PC-3 (cell line): ENCODE measurements at regions not wholly inside any gene's neighbourhood (a gene's known extent, or its start where the extent isn't known, plus 50 kb on each side); places are given as distances from the start of the nearest gene placed in this dataset.

ENCODE experiments used
- ATAC-seq: fragments of 200-7000 bp; cut with Tn5 transposase; 2 replicates; pipeline ENCODE4 v1.9.1; 2020; ENCODE audit warnings: mild to moderate bottlenecking, moderate library complexity
- BruUV-seq: library from RNA; stranded (reverse); fragments of 400-500 nt; replicated peaks from 2 replicates; lab custom pipeline; 2021; lab: Mats Ljungman, UMichigan
- CTCF ChIA-PET: fragments of 300-600 bp; sonication (Branson Sonifier 250); formaldehyde crosslinking; loops from one replicate; lab custom pipeline; 2022; ENCODE audit warnings: antibody characterized with exemption; lab: Charles Lee
- POLR2A ChIA-PET: fragments of 300-600 bp; sonication (Branson Sonifier 250); formaldehyde crosslinking; loops from one replicate; lab custom pipeline; 2022; ENCODE audit warnings: antibody characterized with exemption; ENCODE audit not compliant: unreplicated experiment; lab: Charles Lee
- DNase-seq: peaks from one replicate; pipeline ENCODE4 v3.0.0-alpha.2; 2015
- H2AFZ ChIP-seq: fragments of 300-600 bp; sonication (generic); 2 replicates; pipeline ENCODE4 v1.6.0; 2016; ENCODE audit warnings: antibody characterized with exemption, low read length
- H3F3A ChIP-seq: fragments of 300-600 bp; sonication (generic); one replicate; pipeline ENCODE4 v1.6.0; 2017; ENCODE audit warnings: antibody characterized with exemption, low read length, control low read depth, mild to moderate bottlenecking; ENCODE audit not compliant: unreplicated experiment
- H3K27ac ChIP-seq: fragments of 300-600 bp; sonication (generic); 2 replicates; pipeline ENCODE4 v1.5.1; 2016; ENCODE audit warnings: mild to moderate bottlenecking, low read length
- H3K27me3 ChIP-seq: fragments of 300-600 bp; sonication (generic); 2 replicates; pipeline ENCODE4 v1.6.1; 2016; ENCODE audit warnings: low read length, mixed read lengths
- H3K36me3 ChIP-seq: fragments of 300-600 bp; sonication (generic); 2 replicates; pipeline ENCODE4 v1.6.1; 2016; ENCODE audit warnings: low read depth, mixed run types, low read length, mixed read lengths
- H3K4me1 ChIP-seq: fragments of 300-600 bp; sonication (generic); 2 replicates; pipeline ENCODE4 v1.5.1; 2016; ENCODE audit warnings: low read length; ENCODE audit not compliant: insufficient read depth
- H3K4me2 ChIP-seq: fragments of 300-600 bp; sonication (generic); 2 replicates; pipeline ENCODE4 v1.6.0; 2016; ENCODE audit warnings: low read length
- H3K4me3 ChIP-seq: fragments of 300-600 bp; sonication (generic); 2 replicates; pipeline ENCODE4 v1.5.1; 2016; ENCODE audit warnings: mild to moderate bottlenecking, low read length, mixed read lengths
- H3K79me2 ChIP-seq: fragments of 300-600 bp; sonication (generic); 2 replicates; pipeline ENCODE4 v1.6.1; 2017; ENCODE audit warnings: low read length, mixed read lengths
- H3K9ac ChIP-seq: fragments of 300-600 bp; sonication (generic); 2 replicates; pipeline ENCODE4 v1.6.0; 2016; ENCODE audit warnings: mild to moderate bottlenecking, low read length
- H3K9me2 ChIP-seq: fragments of 300-600 bp; sonication (generic); replicated peaks from 2 replicates; pipeline ENCODE4 v1.6.1; 2016; ENCODE audit warnings: mixed run types, low read length, mixed read lengths
- H3K9me3 ChIP-seq: fragments of 300-600 bp; sonication (generic); 2 replicates; pipeline ENCODE4 v1.6.1; 2016; ENCODE audit warnings: low read length, mixed read lengths
- H4K20me1 ChIP-seq: fragments of 300-600 bp; sonication (generic); 2 replicates; pipeline ENCODE4 v1.6.1; 2016; ENCODE audit warnings: low read length, mixed read lengths
- EZH2 ChIP-seq: fragments of 300-600 bp; sonication (generic); IDR thresholded peaks from one replicate; pipeline ENCODE4 v1.6.1; 2017; ENCODE audit warnings: antibody characterized with exemption, mild to moderate bottlenecking, low read length; ENCODE audit not compliant: unreplicated experiment
- EZH2phosphoT487 ChIP-seq: fragments of 300-600 bp; sonication (generic); IDR thresholded peaks from 2 replicates; pipeline ENCODE4 v1.6.1; 2018; ENCODE audit warnings: mild to moderate bottlenecking, antibody characterized with exemption, low read length, borderline replicate concordance
- intact Hi-C: fragments of 100-400 bp; cut with micrococcal nuclease; formaldehyde crosslinking; loops from 2 replicates; pipeline ENCODE4 v1.9.0; 2023
- TF ChIP-seq, protein P1 (sequence below): fragments of 300-600 bp; sonication (generic); conservative IDR thresholded peaks from 2 replicates; pipeline ENCODE4 v1.5.1; 2017; ENCODE audit warnings: antibody characterized with exemption, low read depth, mild to moderate bottlenecking, low read length

DNA sequence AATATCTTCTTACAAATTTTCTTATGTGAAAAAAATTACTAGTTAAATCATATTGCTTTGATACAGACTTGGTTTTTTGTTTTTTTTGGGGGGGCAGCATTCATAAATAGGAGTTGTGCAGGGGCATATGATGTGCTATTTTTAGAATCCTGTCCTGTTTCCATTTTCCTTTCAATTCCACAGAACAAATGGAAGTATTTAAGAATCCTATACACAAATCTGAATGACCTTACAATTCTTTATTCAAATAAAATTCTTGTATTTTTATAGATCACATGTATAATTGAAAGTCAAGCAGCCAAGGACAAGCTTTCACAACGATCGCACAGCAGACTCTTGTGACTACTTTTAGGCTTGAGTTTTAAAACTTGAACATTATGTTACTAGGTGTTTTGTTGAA, 523.9 kb downstream of the ANKRD50 start:
- Histone ChIP-seq H3K79me2 (no peaks in the 10 kb centered on the region), H3K27me3 (no peaks in the 10 kb centered on the region), H3K4me2 (no peak overlapping the region), H3K4me3 (no peak overlapping the region), H3K9me2 (no peaks in the 10 kb centered on the region), H3K4me1 (peaks cover 4% of the 10 kb centered on the region; the same call in 1 of the 2 replicates), H3K9me3 (peaks cover 6% of the 10 kb centered on the region; the same call in 1 of the 2 replicates), H2AFZ (no peak overlapping the region), H4K20me1 (no peaks in the 10 kb centered on the region), H3K36me3 (no peaks in the 10 kb centered on the region), H3K9ac (no peak overlapping the region), H3F3A (no peaks in the 10 kb centered on the region), H3K27ac (no peak overlapping the region)
- POLR2A ChIA-PET, result no interaction called here
- no TSS peak for BruUV-seq
- ATAC-seq (no peak), DNase-seq (no peak)
- intact Hi-C loops, result loop anchor here (10.0 kb wide), 1 partner anchor 46 kb away; no protein-coding TSS in a partner anchor
- CTCF ChIA-PET, result no interaction called here
- TF ChIP-seq, protein P1, sequence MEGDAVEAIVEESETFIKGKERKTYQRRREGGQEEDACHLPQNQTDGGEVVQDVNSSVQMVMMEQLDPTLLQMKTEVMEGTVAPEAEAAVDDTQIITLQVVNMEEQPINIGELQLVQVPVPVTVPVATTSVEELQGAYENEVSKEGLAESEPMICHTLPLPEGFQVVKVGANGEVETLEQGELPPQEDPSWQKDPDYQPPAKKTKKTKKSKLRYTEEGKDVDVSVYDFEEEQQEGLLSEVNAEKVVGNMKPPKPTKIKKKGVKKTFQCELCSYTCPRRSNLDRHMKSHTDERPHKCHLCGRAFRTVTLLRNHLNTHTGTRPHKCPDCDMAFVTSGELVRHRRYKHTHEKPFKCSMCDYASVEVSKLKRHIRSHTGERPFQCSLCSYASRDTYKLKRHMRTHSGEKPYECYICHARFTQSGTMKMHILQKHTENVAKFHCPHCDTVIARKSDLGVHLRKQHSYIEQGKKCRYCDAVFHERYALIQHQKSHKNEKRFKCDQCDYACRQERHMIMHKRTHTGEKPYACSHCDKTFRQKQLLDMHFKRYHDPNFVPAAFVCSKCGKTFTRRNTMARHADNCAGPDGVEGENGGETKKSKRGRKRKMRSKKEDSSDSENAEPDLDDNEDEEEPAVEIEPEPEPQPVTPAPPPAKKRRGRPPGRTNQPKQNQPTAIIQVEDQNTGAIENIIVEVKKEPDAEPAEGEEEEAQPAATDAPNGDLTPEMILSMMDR, result no peak
- no peak for TF ChIP-seq EZH2phosphoT487
- no peak for TF ChIP-seq EZH2

DNA sequence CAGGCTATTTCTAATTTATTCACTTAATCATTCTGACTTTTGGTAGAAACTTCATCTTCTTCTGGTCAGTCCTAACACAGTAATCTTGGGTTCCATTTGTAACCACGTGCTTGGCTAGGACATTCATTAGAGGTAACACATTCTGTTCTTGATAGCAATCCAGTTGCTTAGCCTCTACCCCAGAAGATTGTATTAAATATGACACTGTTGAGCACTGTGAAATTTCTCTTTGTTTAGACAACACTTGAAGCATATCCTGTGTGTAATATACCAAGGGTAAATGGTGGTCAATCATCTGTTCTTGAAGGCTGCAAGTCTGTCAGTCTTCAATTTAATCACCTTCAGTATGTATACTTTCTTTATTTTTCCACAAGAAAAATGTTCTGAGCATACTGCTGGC, 523.0 kb downstream of the ANKRD50 start:
- TF ChIP-seq, protein P1, result no peak
- TF ChIP-seq EZH2phosphoT487 (no peak), EZH2 (no peak)
- ATAC-seq (no peak), DNase-seq (no peak)
- H3F3A ChIP-seq, result no peaks in the 10 kb centered on the region
- no peaks in the 10 kb centered on the region for H3K4me1 ChIP-seq
- no peak overlapping the region for H3K9ac ChIP-seq
- H3K4me3 ChIP-seq, result no peak overlapping the region
- intact Hi-C loops, result loop anchor here (10.0 kb wide), 1 partner anchor 45 kb away; no protein-coding TSS in a partner anchor
- no peak overlapping the region for H3K27ac ChIP-seq
- CTCF ChIA-PET, result no interaction called here
- BruUV-seq, result no TSS peak
- H3K79me2 ChIP-seq, result no peaks in the 10 kb centered on the region
- POLR2A ChIA-PET, result no interaction called here
- H3K9me2 ChIP-seq, result no peaks in the 10 kb centered on the region
- H2AFZ ChIP-seq, result no peak overlapping the region
- no peaks in the 10 kb centered on the region for H4K20me1 ChIP-seq
- H3K36me3 ChIP-seq, result no peaks in the 10 kb centered on the region
- no peaks in the 10 kb centered on the region for H3K27me3 ChIP-seq
- H3K4me2 ChIP-seq, result no peak overlapping the region
- H3K9me3 ChIP-seq, result peaks cover 6% of the 10 kb centered on the region; the same call in 1 of the 2 replicates

DNA sequence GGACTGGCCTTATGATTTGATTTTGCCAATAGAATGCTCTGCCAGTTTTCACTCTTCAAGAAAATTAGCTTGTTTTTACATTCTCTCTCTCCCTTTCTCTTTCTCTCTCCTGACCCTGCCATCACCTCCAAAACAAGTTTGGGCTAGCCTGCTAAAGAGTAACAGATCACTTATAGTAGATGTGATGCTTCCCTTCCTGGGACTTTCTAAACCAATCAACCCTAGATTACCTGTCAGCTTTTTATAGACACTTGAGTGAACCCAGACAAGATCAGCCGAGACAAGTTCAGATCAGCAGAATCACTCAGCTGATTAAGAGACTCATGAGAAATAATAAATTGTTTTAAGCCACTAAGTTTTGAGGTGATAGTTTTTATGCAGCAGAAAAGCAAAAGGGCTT, 521.2 kb downstream of the ANKRD50 start:
- TF ChIP-seq EZH2 (no peak), EZH2phosphoT487 (no peak)
- TF ChIP-seq, protein P1, result no peak
- Histone ChIP-seq H3K9me2 (no peaks in the 10 kb centered on the region), H3K4me3 (no peak overlapping the region), H3K79me2 (no peaks in the 10 kb centered on the region), H3K27me3 (no peaks in the 10 kb centered on the region), H3K27ac (no peak overlapping the region), H3K9me3 (peaks cover 6% of the 10 kb centered on the region; the same call in 1 of the 2 replicates), H3K36me3 (no peaks in the 10 kb centered on the region), H4K20me1 (no peaks in the 10 kb centered on the region), H2AFZ (no peak overlapping the region), H3K4me1 (no peaks in the 10 kb centered on the region), H3F3A (no peaks in the 10 kb centered on the region), H3K4me2 (no peak overlapping the region), H3K9ac (no peak overlapping the region)
- no TSS peak for BruUV-seq
- DNase-seq (no peak), ATAC-seq (no peak)
- ChIA-PET POLR2A (no interaction called here), CTCF (no interaction called here)
- intact Hi-C loops, result no loop called here
